SHP77 treated with DMSO at 0.1 percent for 48 hours (cell line): ENCODE measurements at regions not wholly inside any gene's neighbourhood (a gene's known extent, or its start where the extent isn't known, plus 50 kb on each side); places are given as distances from the start of the nearest gene placed in this dataset.

Source experiments
- DNase-seq: peaks from one replicate; lab custom pipeline; 2025; lab: John Stamatoyannopoulos, UW

DNA sequence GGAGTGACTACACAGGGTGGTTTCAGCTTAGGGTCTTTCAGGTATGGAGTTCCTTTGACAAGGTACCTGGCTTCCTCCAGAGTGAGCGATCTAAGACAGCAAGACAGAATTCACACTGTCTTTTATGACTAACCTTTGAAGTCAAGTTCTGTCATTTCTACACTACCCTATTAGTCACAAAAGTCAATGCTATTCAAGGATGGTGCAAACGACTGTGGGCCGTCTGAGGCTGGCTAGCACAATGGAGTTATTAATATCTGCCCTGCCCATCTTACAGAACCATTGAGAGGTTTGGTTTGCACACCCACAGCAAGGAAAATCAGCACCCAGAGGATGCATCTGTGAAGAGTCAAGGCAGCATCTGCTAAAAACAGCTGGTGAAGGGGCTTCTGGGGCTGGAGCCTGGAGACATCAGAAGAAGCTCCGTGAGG lies 62.9 kb upstream of the XCR1 start:
- DNase-seq, result no peak

DNA sequence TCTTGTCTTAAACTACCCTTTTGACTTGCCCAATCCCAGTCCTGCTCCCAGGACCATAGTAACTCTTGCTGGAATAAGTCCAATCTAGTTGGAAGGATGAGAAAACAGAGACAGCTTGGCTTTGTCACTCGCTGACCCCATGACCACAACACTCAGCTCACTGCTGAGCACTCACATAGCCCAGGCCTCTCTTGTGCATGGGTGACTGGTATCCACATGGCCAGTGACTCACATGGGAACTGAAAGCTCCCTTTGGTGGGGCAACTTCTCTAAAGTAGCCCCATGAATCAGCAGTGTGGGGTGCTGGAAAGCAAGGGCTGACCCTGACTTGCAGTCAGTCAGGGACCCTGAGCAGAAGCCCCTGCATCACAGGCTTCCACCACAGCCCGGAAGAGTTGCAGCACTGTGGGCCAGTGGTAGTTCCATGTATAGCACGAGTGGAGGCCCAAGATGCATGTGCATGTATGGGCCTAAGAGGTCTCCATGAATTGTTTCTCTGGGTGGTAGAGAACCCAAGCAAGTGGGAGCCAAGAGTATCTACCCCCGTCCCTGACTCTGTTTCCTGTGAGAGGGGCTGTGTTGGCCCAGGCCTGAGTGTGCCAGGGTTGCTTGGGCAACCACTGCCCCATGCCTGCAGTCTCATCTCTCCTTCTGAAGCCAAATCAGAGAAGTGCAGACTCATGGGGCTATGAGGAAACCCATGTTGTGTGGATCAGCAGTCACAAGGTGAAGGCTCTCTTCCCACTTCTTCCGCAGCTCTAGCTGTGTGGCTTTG lies 62.1 kb upstream of the XCR1 start:
- DNase-seq, result no peak

DNA sequence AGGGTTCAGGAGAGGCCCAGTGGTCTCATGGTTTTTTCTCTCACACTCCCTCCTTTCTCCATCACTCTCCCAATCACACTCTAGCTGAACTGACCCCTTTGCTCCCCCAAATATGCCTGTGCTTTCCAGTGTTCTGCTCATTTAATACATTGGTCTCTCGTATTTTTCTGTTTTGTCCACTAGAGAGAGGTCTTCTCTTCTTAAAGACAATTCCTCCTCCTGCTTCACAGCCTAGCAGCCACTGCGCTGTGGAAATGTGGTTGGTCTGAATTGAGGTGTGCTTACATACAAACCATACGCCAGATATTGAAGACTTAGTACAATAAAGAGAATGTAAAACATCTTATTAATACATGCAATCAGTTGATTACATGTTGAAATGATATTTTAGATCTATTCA lies 60.6 kb upstream of the XCR1 start:
- no peak for DNase-seq

DNA sequence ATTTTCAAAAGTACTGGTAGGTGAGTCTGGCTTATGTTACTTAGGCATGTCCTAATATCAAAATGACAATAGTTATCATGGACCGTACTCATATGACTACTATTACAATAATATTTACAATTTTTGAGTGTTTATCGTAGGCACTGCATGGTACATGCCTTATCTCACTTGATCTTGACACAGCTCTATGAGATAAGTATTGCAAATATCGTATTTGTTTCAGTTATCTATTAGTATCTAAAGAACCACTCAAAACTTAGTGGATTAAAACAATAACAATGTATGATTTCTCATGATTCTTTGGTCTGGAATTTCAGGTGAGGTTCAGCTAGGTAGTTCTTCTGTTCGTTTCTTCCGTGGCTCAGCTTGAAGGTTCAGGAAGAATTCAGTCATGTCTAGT lies 59.7 kb upstream of the XCR1 start:
- no peak for DNase-seq

DNA sequence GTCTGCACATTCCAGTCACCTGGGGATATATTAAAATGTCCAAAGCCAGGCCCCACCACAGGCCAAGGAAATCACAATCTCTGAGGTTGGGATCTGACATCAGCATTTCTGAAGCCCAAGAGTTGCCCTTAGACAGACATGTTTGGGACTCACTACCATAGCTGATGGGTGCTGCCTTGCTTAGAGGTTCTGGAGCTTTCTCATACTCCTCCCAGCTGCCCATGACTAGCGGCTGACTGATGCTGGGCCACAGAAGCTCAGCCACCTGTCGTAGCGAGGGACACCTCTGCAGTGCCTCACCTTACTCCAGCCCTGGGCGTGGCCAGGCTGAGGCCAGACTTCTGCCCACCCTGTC lies 58.8 kb upstream of the XCR1 start:
- DNase-seq, result no peak

DNA sequence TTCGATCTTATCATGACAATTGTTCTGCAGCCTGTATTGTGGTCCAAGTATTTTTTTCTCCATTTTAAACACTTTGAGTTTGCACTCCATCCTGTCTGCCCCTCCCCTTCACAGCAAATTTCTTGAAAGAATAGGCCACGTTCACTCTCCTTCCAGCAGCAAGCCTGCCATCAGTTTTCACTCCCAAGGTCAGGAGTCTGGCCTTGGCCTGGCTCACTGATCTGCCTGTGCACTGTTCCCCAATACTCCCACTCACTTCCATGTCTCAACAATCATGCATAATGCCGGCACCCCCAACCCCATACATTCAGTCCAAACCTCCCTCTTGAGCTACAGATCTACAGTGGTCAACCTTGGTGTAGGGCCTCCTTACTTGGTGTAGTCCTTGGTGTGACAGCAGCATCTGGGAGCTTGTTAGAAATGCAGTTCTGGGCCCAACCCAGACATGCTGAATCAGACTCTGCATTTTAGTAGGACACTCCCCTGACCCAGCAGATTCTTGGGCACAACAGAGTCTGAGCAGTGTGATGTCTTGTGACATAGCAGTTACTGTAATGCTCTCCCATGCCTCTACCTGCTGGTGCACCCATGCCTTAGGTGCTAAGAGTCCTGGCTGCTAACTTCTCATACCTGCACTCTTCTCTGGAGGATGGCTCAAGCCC lies 58.3 kb upstream of the XCR1 start:
- DNase-seq, result no peak

DNA sequence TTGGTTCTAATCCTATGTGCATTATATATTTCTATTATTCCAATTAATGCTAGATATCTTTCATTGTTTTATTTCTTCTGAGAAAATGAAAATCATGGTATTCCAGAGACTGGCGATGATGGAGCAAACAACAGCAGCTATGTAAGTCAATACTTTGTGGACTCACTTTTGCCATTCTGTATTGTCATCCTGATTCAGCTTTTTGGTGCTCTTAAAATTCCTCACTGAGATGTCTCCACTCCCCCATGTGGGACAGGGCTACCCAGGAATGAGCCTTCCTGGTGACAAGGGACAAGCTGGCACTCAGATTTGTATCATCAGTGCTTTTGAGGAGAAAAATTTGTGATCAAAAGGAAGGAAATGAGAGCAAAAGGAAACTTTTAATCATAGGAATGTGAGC lies 56.7 kb upstream of the XCR1 start:
- no peak for DNase-seq

DNA sequence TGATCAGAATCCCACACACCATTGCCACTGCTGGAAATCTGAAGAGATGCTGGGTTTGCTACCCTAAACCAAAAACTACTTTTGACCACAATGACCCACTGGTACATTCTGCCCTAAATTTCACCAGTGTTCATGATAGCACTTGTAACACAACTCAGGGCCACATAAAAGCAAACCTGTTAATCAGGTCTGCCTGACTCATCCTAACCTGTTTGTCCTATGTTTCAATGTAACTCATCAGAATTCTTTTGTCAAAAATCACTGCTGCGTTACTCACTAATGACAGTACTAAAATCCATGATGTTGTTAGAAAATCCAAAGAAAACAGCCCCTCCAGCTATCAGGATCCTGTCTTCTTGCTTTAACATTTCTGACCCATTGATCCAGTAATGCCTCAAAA lies 55.6 kb upstream of the XCR1 start:
- DNase-seq, result no peak

DNA sequence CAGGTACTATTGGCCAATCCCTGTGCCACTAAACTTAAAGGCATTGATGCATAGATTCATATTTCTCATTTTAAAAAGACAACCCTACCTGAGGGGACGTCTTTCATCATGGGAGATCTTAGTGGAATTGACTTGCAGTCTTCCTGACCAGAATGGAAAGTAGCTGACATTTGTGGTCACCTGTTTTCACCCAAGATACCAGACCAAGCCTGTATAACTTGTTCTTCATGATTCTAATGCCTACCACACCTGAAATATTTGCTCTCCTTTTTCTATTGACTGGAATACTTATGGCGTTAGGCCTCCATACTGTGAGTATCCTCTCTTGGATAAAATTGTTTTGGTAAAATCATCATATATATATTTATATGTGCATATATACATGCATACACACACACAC lies 54.7 kb upstream of the XCR1 start:
- DNase-seq, result no peak

DNA sequence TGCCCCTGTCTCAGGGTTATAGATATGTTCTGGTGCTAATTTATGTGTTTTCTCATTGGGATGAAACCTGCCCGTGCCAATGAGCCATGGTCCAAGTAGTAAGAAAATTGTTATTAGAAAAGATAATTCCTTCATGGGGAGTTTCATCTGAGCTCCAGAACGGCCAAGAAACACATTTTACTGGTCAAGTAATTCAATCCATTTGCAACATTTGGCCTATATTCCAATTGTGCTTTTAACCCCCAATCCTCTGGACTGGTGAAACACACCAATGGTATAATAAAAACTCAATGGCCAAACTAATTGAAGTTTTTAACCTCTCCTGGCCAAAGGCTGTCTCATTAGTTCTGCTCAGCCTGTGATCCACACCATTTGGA lies 53.7 kb upstream of the XCR1 start:
- no peak for DNase-seq

DNA sequence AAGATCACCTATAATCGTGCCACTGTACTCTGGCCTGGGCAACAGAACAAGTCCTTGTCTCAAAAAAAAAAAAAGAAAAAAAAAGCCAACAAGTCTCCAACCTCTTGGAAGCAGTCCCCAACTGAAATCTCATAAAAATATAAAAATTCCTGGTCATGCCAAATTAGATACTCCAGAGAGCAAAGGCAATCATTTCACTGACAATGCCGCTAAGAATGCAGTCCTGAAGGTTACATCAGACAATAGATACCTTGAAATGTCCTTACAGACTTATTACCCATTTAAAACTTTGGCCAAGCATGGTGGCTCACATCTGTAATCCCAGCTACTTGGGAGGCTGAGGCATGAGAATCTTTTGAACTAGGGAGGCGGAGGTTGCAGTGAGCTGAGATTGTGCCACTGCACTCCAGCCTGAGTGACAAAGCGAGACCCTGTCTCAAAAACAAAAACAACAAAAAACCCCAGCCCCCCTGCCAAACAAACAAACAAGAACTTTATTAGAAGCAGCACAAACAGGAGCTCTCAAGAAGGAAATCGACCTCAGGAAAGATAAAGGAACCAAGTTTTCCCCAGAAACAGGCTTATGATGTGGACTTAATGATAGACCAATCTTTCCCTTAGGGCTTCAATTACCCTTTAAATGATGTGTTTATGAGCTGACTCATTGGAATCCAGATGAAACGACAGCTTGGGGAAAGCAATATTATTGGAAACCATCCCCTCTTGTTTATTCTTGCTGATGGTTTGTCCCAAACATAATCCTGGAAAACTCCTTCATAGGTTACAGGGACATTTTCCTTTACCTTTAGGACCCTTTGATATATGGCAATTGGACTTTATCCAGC lies 53.1 kb upstream of the XCR1 start:
- no peak for DNase-seq

DNA sequence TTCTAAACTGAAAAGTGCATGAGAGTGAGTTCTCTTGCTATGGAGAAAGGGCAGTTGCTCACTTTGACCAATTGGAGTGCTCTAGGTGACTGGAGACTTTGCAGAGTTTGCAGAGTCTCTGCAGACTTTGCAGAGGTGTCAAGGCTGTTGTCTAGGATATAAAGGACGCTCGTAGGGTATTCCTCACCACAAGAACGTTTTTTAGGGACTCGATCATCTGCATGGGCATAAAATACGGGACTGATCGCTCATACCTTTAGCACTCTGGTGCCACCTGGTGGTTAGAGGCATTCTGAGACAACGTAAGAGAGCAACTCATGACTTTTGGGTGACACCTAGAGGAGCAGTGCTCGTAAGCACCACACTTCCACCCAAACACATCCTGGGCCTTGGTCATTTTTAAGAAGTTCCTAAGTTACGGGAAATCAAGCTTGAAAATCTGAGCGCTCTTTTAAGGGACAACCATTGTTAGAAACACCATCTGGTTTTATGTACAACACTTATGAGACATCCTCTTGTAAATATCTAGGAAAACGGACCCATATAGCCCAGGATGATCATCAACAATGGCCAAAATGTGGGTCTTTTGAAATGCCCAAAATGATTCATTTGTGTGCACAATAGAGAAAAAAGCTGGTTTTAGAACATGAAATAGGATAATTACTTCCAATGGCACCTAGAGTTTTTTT lies 51.6 kb upstream of the XCR1 start:
- peak; percentile 54 for DNase-seq
